GM04504 (cell line): ENCODE measurements at regions not wholly inside any gene's neighbourhood (a gene's known extent, or its start where the extent isn't known, plus 50 kb on each side); places are given as distances from the start of the nearest gene placed in this dataset.

Source experiments
- DNase-seq: peaks from one replicate; pipeline ENCODE4 v3.0.0-alpha.2; 2012; ENCODE audit warnings: low read depth

- no peak for DNase-seq
Observed at GRCh38 chr13:66071029-66071428, 1159.1 kb downstream of the PCDH9 start.

- no peak for DNase-seq
Observed at GRCh38 chr13:66069570-66069969, 1160.6 kb downstream of the PCDH9 start.

- no peak for DNase-seq
Observed at GRCh38 chr13:66068683-66069082, 1161.5 kb downstream of the PCDH9 start.

DNA sequence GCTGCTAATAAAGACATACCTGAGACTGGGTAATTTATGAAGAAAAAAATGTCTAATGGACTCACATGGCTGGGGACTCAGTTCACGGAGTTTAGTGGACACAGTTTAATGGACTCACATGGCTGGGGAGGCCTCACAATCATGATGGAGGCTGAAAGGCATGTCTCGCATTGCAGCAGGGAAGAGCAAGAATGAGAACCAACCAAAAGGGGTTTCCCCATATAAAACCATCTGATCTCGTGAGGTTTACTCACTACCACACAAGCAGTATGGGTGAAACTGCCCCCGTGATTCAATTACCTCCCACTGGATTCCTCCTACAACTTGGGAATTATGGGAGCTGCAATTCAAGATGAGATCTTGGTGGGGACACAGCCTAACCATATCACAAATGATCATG lies 1181.2 kb downstream of the PCDH9 start:
- no peak for DNase-seq

DNA sequence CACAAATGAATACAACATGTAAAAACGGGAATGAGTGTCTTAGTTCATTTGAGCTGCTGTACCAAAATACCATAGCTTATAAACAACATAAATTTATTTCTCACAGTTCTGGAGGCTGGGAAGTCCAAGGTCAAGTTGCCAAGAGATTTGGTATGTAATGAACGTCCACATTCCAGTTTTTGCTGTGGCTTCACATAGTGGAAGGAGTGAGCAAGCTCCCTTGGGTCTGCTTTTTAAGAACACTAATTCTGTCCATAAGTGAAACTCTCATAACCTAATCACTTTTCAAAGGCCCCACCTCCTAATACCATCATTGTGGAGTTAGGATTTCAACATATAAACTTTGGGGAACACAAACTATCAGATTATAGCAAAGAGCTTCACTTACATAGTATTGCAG lies 1189.6 kb downstream of the PCDH9 start:
- no peak for DNase-seq

DNA sequence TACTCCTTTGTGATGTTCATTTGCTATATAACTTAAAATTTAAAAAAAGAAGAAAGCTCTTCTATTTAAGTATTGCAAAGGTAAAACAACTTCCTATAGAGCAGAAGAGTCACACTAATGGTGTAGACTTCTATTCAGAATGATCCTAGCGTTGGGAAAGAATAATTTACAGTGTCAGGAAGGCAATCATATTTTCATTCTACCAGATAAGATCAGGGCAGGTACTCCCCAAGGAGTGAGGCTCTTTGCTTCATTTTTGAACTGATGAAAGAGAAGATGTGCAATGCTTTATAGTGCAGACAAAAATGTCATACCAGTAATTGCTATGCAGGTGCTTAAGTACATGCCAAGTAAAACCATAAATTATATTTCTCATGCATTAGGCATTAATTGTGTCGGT lies 1193.0 kb downstream of the PCDH9 start:
- no peak for DNase-seq

DNA sequence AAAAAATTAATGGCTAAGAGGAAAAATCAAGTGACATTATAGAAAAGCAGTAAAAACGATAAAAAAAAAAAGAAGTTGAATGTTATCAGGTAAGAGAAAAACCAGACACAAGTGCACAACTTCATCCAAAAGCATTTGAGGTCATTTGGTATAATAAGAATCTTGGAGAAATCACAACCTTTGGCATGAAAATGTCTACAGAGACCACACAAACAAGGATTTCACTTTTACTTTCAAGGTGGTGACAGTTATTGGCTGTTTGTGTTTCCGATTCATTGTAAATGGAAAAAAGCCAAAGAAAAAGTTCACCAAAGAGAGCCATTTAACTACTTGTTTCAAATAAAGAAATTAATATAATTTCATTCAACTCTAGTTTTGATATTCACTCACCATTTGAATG lies 1193.5 kb downstream of the PCDH9 start:
- DNase-seq: no peak

DNA sequence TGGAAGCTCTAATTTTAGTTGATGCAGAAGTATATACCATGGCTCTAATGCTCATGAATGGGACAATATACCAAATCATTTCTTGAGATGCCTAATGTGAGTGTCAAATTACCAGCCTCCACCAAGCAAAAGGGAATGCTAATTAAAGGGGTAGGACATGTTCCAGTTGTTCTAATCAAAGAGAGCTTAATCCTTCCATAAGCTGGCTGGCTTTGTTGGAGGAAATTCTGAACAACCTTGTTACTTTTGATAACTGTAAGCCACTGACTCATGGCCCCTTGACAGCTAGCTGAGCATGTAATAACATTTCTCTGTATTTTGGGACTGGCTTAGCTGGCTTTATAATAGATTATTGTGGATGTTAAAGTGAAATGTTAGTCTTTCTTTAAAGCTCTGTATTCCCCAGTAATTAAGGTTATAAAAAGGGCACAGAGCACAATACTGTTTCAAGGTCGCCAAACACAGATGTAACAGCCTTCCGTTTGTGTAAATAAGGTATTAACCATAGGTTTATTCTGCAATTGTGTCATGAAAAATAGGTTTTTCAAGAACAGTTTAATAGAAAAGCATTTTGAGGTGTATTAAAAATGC lies 1194.0 kb downstream of the PCDH9 start:
- no peak for DNase-seq

DNA sequence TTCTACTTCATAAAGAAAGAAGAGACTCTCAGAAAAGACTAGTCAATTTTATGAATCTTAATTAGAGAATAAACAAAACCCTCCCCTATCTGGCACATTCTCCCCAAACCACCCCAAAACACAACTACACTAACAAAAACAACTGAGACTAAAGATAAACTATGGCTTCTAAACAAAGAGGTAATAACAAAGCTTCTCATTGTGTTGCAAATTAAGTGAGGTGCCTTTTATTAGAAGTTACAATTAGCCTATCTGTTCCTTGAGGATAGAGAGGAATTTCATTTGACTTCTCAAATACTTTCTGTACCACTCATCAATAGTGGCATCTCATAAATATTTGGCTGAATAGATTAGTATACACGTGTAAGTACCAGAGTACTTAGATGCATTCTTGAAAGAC lies 1196.2 kb downstream of the PCDH9 start:
- DNase-seq: no peak

DNA sequence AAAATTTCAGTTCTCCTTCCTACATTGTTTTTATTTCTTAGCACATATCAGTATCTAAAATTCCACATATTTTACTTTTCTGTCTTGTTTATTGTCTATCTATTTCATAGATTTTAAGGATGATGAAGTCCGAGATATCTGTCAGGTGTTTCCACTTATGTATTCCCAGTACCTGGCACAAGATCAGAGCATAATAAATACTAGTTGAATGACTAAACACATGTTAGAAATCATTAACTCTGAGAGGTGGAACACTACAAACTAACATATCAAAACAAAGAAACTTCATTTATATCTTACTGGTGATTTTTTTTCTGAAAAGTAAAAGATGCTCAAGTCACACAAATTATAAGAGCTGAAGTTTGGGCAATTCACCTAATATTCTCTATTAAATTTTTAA lies 1208.3 kb downstream of the PCDH9 start:
- no peak for DNase-seq

- DNase-seq: no peak
Observed at GRCh38 chr13:66014771-66015170, 1215.4 kb downstream of the PCDH9 start.

GRCh38 chr13:66009241-66009640 lies 1220.9 kb downstream of the PCDH9 start:
- DNase-seq: no peak

DNA sequence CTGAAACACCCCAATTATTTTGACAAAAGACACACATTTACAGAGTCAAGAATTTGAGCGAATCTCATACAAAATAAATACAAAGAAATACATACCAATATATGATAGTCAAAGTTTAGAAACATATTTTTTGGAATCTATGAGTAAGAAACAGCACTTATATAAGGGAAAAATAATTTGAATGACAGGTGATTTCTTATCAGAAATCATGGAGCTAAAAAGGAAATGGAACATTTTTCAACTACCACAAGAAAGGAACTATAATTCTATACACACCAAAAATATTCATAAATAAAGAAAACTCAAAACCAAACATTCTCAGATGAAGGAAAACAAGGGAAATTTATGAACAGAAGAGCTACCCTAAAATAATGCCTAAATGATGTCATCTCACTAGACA lies 1226.6 kb downstream of the PCDH9 start:
- no peak for DNase-seq

DNA sequence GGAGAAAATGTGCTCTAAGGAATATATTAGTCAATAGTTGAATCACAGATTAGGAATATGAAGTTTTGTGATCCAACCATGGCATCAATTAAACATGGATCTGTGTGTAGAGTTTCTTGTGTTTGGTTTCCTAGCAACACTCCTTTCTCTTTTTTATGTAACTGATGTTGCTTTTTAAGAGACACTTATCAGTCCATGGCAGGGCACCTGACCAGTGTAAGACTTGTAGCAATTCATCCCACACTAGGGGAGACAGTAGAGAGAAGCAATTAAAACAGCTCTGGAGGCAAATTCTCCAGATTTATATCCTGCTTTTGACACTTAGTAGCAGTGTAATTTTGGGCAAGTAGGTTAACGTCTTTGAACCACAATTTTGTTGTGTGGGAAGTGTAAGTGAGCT lies 1229.0 kb downstream of the PCDH9 start:
- DNase-seq: no peak

DNA sequence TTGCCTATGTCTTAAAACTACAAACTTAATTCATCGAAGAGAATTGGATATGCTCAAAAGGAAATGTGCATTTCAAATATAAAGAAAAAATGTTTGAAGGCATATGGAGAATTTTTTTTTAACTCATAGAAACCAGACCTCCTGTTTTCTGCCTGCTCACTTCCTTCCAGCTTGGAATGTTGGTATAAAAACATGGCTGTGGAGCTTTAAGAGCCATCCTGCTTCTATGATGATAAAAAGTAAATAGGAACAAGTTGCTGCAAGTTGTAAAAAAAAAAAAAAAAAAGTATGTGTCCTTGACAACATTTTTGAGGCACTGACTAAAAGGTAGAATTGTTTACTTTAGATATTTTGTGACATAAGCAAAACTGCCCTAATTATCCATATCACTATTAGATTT lies 1230.7 kb downstream of the PCDH9 start:
- no peak for DNase-seq

- DNase-seq: no peak
Observed at GRCh38 chr13:65990684-65991083, 1239.5 kb downstream of the PCDH9 start.

DNA sequence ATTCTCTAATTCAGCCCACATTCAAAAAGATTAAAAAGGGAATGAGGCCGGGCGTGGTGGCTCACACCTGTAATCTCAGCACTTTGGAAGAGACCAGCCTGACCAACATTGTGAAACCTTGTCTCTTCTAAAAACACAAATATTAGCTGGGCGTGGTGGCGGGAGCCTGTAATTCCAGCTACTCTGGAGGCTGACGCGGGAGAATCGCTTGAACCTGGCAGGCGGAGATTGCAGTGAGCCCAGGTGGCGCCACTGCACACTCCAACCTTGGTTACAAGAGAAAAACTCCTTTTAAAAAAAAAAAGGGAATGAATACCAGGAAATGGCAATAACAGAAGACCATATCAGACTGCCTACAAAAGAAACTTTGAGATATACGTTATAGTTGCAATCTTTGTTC lies 1244.5 kb downstream of the PCDH9 start:
- no peak for DNase-seq

DNA sequence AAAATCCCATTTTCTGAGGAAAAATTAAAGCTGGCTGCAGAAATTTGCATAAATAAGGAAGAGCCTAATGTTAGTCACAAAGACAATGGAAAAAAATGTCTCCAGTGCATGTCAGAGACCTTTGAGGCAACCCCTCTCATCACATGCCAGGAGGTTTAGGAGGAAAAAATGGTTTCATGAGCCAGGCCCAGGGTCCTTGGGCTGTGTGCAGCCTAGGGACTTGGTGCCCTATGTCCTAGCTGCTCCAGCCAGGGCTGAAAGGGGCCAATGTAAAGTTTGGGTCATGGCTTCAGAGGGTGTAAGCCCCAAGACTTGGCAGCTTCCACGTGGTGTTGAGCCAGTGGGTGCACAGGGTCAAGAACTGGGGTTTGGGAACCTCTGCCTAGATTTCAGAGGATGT lies 1252.6 kb downstream of the PCDH9 start:
- no peak for DNase-seq

DNA sequence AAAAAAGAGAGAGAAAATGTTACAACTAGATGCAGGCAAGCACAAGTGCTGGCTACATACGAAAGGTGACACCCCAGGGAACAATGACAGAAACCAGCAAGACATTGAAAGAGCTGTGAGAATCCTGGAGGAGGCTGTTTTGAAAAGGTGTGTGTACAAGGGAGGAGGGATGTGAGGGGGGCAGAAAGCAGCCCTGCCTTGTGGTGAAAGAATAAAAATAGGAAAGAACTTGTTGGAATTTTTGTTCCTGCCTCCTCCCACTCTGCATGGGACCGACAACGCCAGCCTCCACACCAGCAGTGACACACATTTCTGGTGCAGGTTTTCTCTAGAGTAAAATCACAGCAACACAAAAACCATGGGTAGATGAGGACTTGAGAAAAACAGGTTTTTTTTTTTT lies 1258.6 kb downstream of the PCDH9 start:
- no peak for DNase-seq

- DNase-seq: no peak
Observed at GRCh38 chr13:65966991-65967451, 1263.1 kb downstream of the PCDH9 start.

- peak; percentile 40 for DNase-seq
Observed at GRCh38 chr13:65965501-65965900, 1264.6 kb downstream of the PCDH9 start.

GRCh38 chr13:65964672-65965071 lies 1265.5 kb downstream of the PCDH9 start:
- no peak for DNase-seq

DNA sequence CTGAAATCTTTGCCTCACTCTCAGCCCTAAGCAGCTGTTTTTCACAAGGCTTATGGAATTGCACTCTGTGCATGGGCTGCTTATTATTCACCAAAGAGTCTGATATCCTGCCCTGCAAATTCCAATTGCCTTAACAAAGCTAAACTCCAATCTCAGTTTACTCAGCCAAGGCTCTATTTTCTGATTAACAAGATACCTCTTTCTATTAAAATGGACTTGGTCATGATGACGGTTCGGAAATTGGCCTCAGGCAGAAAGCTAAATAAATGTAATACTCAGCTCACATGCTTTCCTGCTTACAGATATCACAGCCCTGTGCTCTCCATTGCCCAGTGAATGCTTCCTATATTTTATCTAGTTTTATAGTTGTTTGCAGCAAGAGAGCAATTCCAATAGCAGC lies 1270.8 kb downstream of the PCDH9 start:
- no peak for DNase-seq

GRCh38 chr13:65946387-65946786 lies 1283.7 kb downstream of the PCDH9 start:
- DNase-seq: no peak

DNA sequence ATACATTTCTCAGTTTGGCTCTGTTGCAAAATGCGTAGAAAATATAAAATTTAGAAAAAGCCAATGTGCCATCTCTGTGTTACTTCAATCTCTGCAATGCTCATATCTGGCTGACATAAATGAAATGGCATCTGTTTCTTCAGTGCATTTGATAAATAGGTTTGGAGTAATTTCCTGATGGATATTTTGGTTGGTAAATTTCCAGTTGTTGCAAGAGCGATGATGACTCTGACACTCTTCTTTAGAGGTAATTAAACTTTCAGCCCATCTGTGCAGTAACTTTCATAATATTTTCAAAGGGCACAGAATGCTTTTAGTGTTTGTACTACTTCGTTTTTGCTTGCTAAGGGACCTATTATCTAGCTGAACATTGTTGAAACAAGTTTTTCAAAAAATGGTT lies 1286.4 kb downstream of the PCDH9 start:
- no peak for DNase-seq
